ENCODE measurements at regions not wholly inside any gene's neighbourhood (a gene's known extent, or its start where the extent isn't known, plus 50 kb on each side); places are given as distances from the start of the nearest gene placed in this dataset.

DNA sequence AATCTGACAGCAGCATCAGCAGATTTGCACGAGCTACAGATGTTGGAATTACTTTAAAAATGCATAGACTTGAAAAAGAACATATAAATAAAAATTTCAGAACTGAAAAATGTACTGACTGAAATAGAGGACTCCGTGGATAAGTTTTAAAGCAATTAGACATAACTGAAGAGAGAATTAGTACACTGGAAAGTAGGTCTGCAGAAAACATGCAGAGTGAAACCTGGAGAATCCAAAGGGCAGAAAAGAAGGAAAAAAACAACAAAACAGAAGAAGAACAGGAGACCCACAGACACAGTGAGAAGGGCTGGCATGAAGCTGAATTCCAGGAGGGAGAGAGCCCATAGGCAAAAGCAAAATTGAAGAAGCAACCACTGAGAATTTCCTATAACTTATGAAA lies 57.2 kb upstream of the ENPP7 start:
- TF ChIP-seq, protein P1, sequence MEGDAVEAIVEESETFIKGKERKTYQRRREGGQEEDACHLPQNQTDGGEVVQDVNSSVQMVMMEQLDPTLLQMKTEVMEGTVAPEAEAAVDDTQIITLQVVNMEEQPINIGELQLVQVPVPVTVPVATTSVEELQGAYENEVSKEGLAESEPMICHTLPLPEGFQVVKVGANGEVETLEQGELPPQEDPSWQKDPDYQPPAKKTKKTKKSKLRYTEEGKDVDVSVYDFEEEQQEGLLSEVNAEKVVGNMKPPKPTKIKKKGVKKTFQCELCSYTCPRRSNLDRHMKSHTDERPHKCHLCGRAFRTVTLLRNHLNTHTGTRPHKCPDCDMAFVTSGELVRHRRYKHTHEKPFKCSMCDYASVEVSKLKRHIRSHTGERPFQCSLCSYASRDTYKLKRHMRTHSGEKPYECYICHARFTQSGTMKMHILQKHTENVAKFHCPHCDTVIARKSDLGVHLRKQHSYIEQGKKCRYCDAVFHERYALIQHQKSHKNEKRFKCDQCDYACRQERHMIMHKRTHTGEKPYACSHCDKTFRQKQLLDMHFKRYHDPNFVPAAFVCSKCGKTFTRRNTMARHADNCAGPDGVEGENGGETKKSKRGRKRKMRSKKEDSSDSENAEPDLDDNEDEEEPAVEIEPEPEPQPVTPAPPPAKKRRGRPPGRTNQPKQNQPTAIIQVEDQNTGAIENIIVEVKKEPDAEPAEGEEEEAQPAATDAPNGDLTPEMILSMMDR (IDR thresholded peaks at IDR 0.05), result no peak
- no peak for TF ChIP-seq POLR2A (IDR thresholded peaks at IDR 0.05)
